ENCODE measurements at regions not wholly inside any gene's neighbourhood (a gene's known extent, or its start where the extent isn't known, plus 50 kb on each side); places are given as distances from the start of the nearest gene placed in this dataset.

- H3K9ac ChIP-seq (ENCODE audit: low read length in 5 of 5), result no peak overlapping the region
- H3K4me1 ChIP-seq (ENCODE audit: control insufficient read depth in 5 of 5, insufficient read depth in 5 of 5, low read length in 5 of 5), result peaks cover 0 to 9% (median 5%) of the 10 kb centered on the region in 5 donors
- H3K9me3 ChIP-seq (ENCODE audit: control insufficient read depth in 5 of 5, low read length in 5 of 5), result no peaks in the 10 kb centered on the region
- H3K4me3 ChIP-seq (ENCODE audit: low read depth in 1 of 5, low read length in 5 of 5), result no peak overlapping the region
- H3K36me3 ChIP-seq (ENCODE audit: control insufficient read depth in 5 of 5, insufficient read depth in 5 of 5, low read length in 5 of 5), result no peaks in the 10 kb centered on the region
- H3K27me3 ChIP-seq (ENCODE audit: control insufficient read depth in 5 of 5, insufficient read depth in 4 of 5, low read length in 5 of 5), result no peaks in the 10 kb centered on the region
- no peak overlapping the region for H3K27ac ChIP-seq (ENCODE audit: low read depth, low read length)
Observed at GRCh38 chr5:58016358-58016757, 443.5 kb downstream of the PLK2 start.

GRCh38 chr5:58015175-58015574 is 444.7 kb downstream of the PLK2 start:
- no peak overlapping the region for H3K9ac ChIP-seq (ENCODE audit: low read length in 5 of 5)
- H3K27me3 ChIP-seq (ENCODE audit: control insufficient read depth in 5 of 5, insufficient read depth in 4 of 5, low read length in 5 of 5), result no peaks in the 10 kb centered on the region
- H3K4me3 ChIP-seq (ENCODE audit: low read depth in 1 of 5, low read length in 5 of 5), result no peak overlapping the region
- no peaks in the 10 kb centered on the region for H3K36me3 ChIP-seq (ENCODE audit: control insufficient read depth in 5 of 5, insufficient read depth in 5 of 5, low read length in 5 of 5)
- no peak overlapping the region for H3K27ac ChIP-seq (ENCODE audit: low read depth, low read length)
- peaks cover 0 to 9% (median 5%) of the 10 kb centered on the region in 5 donors for H3K4me1 ChIP-seq (ENCODE audit: control insufficient read depth in 5 of 5, insufficient read depth in 5 of 5, low read length in 5 of 5)
- H3K9me3 ChIP-seq (ENCODE audit: control insufficient read depth in 5 of 5, low read length in 5 of 5), result no peaks in the 10 kb centered on the region

GRCh38 chr5:58013542-58014258 is 446.2 kb downstream of the PLK2 start:
- Histone ChIP-seq H3K4me3 (ENCODE audit: low read depth in 1 of 5, low read length in 5 of 5) (no peak overlapping the region), H3K9ac (ENCODE audit: low read length in 5 of 5) (no peak overlapping the region), H3K9me3 (ENCODE audit: control insufficient read depth in 5 of 5, low read length in 5 of 5) (no peaks in the 10 kb centered on the region), H3K36me3 (ENCODE audit: control insufficient read depth in 5 of 5, insufficient read depth in 5 of 5, low read length in 5 of 5) (no peaks in the 10 kb centered on the region), H3K4me1 (ENCODE audit: control insufficient read depth in 5 of 5, insufficient read depth in 5 of 5, low read length in 5 of 5) (no peaks in the 10 kb centered on the region), H3K27ac (ENCODE audit: low read depth, low read length) (no peak overlapping the region), H3K27me3 (ENCODE audit: control insufficient read depth in 5 of 5, insufficient read depth in 4 of 5, low read length in 5 of 5) (no peaks in the 10 kb centered on the region)

- H3K27me3 ChIP-seq (ENCODE audit: control insufficient read depth in 5 of 5, insufficient read depth in 4 of 5, low read length in 5 of 5), result no peaks in the 10 kb centered on the region
- H3K9me3 ChIP-seq (ENCODE audit: control insufficient read depth in 5 of 5, low read length in 5 of 5), result no peaks in the 10 kb centered on the region
- no peaks in the 10 kb centered on the region for H3K4me1 ChIP-seq (ENCODE audit: control insufficient read depth in 5 of 5, insufficient read depth in 5 of 5, low read length in 5 of 5)
- no peaks in the 10 kb centered on the region for H3K36me3 ChIP-seq (ENCODE audit: control insufficient read depth in 5 of 5, insufficient read depth in 5 of 5, low read length in 5 of 5)
- H3K4me3 ChIP-seq (ENCODE audit: low read depth in 1 of 5, low read length in 5 of 5), result no peak overlapping the region
- H3K9ac ChIP-seq (ENCODE audit: low read length in 5 of 5), result no peak overlapping the region
- no peak overlapping the region for H3K27ac ChIP-seq (ENCODE audit: low read depth, low read length)
Observed at GRCh38 chr5:58012801-58013315, 447.0 kb downstream of the PLK2 start.

- H3K27ac ChIP-seq (ENCODE audit: low read depth, low read length), result no peak overlapping the region
- no peaks in the 10 kb centered on the region for H3K9me3 ChIP-seq (ENCODE audit: control insufficient read depth in 5 of 5, low read length in 5 of 5)
- H3K9ac ChIP-seq (ENCODE audit: low read length in 5 of 5), result no peak overlapping the region
- no peaks in the 10 kb centered on the region for H3K27me3 ChIP-seq (ENCODE audit: control insufficient read depth in 5 of 5, insufficient read depth in 4 of 5, low read length in 5 of 5)
- H3K4me1 ChIP-seq (ENCODE audit: control insufficient read depth in 5 of 5, insufficient read depth in 5 of 5, low read length in 5 of 5), result no peaks in the 10 kb centered on the region
- no peak overlapping the region for H3K4me3 ChIP-seq (ENCODE audit: low read depth in 1 of 5, low read length in 5 of 5)
- no peaks in the 10 kb centered on the region for H3K36me3 ChIP-seq (ENCODE audit: control insufficient read depth in 5 of 5, insufficient read depth in 5 of 5, low read length in 5 of 5)
Observed at GRCh38 chr5:58012102-58012501, 447.8 kb downstream of the PLK2 start.

- no peaks in the 10 kb centered on the region for H3K4me1 ChIP-seq (ENCODE audit: control insufficient read depth in 5 of 5, insufficient read depth in 5 of 5, low read length in 5 of 5)
- H3K27ac ChIP-seq (ENCODE audit: low read depth, low read length), result no peak overlapping the region
- H3K27me3 ChIP-seq (ENCODE audit: control insufficient read depth in 5 of 5, insufficient read depth in 4 of 5, low read length in 5 of 5), result no peaks in the 10 kb centered on the region
- no peaks in the 10 kb centered on the region for H3K36me3 ChIP-seq (ENCODE audit: control insufficient read depth in 5 of 5, insufficient read depth in 5 of 5, low read length in 5 of 5)
- H3K9ac ChIP-seq (ENCODE audit: low read length in 5 of 5), result no peak overlapping the region
- no peak overlapping the region for H3K4me3 ChIP-seq (ENCODE audit: low read depth in 1 of 5, low read length in 5 of 5)
- no peaks in the 10 kb centered on the region for H3K9me3 ChIP-seq (ENCODE audit: control insufficient read depth in 5 of 5, low read length in 5 of 5)
Observed at GRCh38 chr5:58011301-58011700, 448.6 kb downstream of the PLK2 start.

GRCh38 chr5:58009754-58010153 is 450.1 kb downstream of the PLK2 start:
- Histone ChIP-seq H3K4me1 (ENCODE audit: control insufficient read depth in 5 of 5, insufficient read depth in 5 of 5, low read length in 5 of 5) (no peaks in the 10 kb centered on the region), H3K27me3 (ENCODE audit: control insufficient read depth in 5 of 5, insufficient read depth in 4 of 5, low read length in 5 of 5) (no peaks in the 10 kb centered on the region), H3K36me3 (ENCODE audit: control insufficient read depth in 5 of 5, insufficient read depth in 5 of 5, low read length in 5 of 5) (no peaks in the 10 kb centered on the region), H3K9ac (ENCODE audit: low read length in 5 of 5) (no peak overlapping the region), H3K27ac (ENCODE audit: low read depth, low read length) (no peak overlapping the region), H3K9me3 (ENCODE audit: control insufficient read depth in 5 of 5, low read length in 5 of 5) (no peaks in the 10 kb centered on the region), H3K4me3 (ENCODE audit: low read depth in 1 of 5, low read length in 5 of 5) (no peak overlapping the region)

GRCh38 chr5:58002323-58002722 is 457.6 kb downstream of the PLK2 start:
- Histone ChIP-seq H3K4me1 (ENCODE audit: control insufficient read depth in 5 of 5, insufficient read depth in 5 of 5, low read length in 5 of 5) (no peaks in the 10 kb centered on the region), H3K27me3 (ENCODE audit: control insufficient read depth in 5 of 5, insufficient read depth in 4 of 5, low read length in 5 of 5) (no peaks in the 10 kb centered on the region), H3K4me3 (ENCODE audit: low read depth in 1 of 5, low read length in 5 of 5) (no peak overlapping the region), H3K36me3 (ENCODE audit: control insufficient read depth in 5 of 5, insufficient read depth in 5 of 5, low read length in 5 of 5) (no peaks in the 10 kb centered on the region), H3K9ac (ENCODE audit: low read length in 5 of 5) (no peak overlapping the region), H3K9me3 (ENCODE audit: control insufficient read depth in 5 of 5, low read length in 5 of 5) (no peaks in the 10 kb centered on the region), H3K27ac (ENCODE audit: low read depth, low read length) (no peak overlapping the region)

- Histone ChIP-seq H3K36me3 (ENCODE audit: control insufficient read depth in 5 of 5, insufficient read depth in 5 of 5, low read length in 5 of 5) (no peaks in the 10 kb centered on the region), H3K9me3 (ENCODE audit: control insufficient read depth in 5 of 5, low read length in 5 of 5) (no peaks in the 10 kb centered on the region), H3K27me3 (ENCODE audit: control insufficient read depth in 5 of 5, insufficient read depth in 4 of 5, low read length in 5 of 5) (no peaks in the 10 kb centered on the region), H3K9ac (ENCODE audit: low read length in 5 of 5) (no peak overlapping the region), H3K4me3 (ENCODE audit: low read depth in 1 of 5, low read length in 5 of 5) (no peak overlapping the region), H3K27ac (ENCODE audit: low read depth, low read length) (no peak overlapping the region), H3K4me1 (ENCODE audit: control insufficient read depth in 5 of 5, insufficient read depth in 5 of 5, low read length in 5 of 5) (no peaks in the 10 kb centered on the region)
Observed at GRCh38 chr5:57993866-57994265, 466.0 kb downstream of the PLK2 start.

GRCh38 chr5:57989378-57989777 is 470.5 kb downstream of the PLK2 start:
- Histone ChIP-seq H3K4me3 (ENCODE audit: low read depth in 1 of 5, low read length in 5 of 5) (no peak overlapping the region), H3K27ac (ENCODE audit: low read depth, low read length) (no peak overlapping the region), H3K36me3 (ENCODE audit: control insufficient read depth in 5 of 5, insufficient read depth in 5 of 5, low read length in 5 of 5) (no peaks in the 10 kb centered on the region), H3K9ac (ENCODE audit: low read length in 5 of 5) (no peak overlapping the region), H3K27me3 (ENCODE audit: control insufficient read depth in 5 of 5, insufficient read depth in 4 of 5, low read length in 5 of 5) (no peaks in the 10 kb centered on the region), H3K4me1 (ENCODE audit: control insufficient read depth in 5 of 5, insufficient read depth in 5 of 5, low read length in 5 of 5) (no peaks in the 10 kb centered on the region), H3K9me3 (ENCODE audit: control insufficient read depth in 5 of 5, low read length in 5 of 5) (no peaks in the 10 kb centered on the region)
